HG03442 (cell line): ENCODE measurements at regions not wholly inside any gene's neighbourhood (a gene's known extent, or its start where the extent isn't known, plus 50 kb on each side); places are given as distances from the start of the nearest gene placed in this dataset.
"Not testable (repeated sequence)": the region's sequence is repeated elsewhere in the genome, so short reads cannot be mapped to it uniquely, and the experiment has no call there.

Experiments
- ATAC-seq: cut with Tn5 transposase; IDR thresholded peaks from one replicate; pipeline ENCODE4 v1.9.1; 2021; ENCODE audit warnings: mild to moderate bottlenecking, moderate library complexity; ENCODE audit not compliant: unreplicated experiment

DNA sequence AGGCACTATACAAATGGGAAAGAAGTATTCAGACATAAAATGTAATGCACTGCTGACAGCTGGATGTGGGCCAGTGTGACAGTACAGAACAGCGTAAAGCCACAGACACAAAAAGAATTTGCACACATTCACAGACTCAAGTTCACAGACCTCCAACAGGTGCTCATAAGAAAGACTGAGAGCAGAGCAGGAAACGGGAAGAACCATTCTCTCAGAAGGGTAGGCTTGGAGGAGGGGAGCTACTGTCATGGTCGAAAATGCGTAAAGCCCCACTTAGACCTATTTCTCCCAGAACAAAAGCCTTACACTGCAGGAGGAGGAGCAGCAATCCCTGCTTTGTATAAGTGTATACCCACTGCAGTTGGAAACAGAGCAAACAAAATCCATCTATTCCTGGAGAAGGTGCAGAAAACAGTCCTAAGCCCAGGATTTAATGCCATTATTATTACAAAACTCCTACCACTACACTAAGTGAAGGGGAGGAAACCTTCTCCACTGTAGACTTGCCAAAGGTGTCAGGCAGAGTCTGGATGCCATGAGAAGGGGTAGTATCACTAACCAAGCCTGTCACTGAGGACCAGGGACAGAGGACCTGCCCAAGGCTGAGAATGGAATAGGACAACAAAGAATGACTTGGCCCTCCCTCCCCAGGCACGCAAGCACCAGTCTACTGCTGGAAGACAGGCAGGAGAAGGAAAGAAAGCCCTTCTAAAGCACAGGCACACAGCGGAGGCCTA is 103.0 kb upstream of the FAM25C start:
- ATAC-seq: not testable (repeated sequence)

DNA sequence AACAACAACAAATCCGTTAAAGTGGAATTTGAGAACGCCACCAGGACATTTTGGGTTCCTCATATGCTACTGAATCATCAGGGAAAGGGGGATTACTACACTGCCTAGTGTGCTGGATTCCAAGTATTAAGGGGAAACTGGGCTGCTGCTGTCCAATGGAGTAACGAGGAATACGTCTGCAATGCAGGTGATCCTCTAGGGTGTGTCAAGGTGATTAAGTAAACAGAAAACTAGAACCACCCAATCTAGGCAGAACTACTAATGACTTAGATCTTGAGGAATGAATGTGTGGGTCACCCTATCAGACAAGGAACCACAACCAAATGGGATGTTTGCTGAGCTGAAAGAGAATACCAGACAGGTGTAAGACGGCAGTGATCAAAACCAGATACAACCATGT is 99.3 kb upstream of the FAM25C start:
- not testable (repeated sequence) for ATAC-seq

GRCh38 chr10:48090706-48091105 is 91.1 kb upstream of the FAM25C start:
- ATAC-seq: not testable (repeated sequence)

- not testable (repeated sequence) for ATAC-seq
Observed at GRCh38 chr10:48088087-48088486, 88.5 kb upstream of the FAM25C start.

GRCh38 chr10:48084446-48084845 is 84.9 kb upstream of the FAM25C start:
- ATAC-seq: not testable (repeated sequence)

DNA sequence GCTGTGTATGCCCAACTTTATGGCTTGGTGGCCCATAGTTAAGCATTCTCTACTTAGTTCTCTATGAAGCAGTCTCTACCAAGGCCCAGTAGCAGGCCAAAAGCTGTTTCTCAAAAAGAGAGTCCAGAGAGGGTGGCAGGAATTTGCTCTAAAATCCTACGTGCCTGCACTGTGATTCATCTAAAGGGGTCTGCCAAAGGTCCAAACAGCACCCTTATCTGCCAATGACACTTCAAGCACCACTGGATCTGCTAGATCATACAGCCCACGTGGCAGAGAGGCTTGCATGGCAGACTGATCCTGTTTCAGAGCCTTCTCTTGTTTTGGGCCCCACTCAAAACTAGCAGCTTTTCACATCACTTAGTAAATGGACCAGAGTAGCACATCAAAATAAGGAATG is 71.6 kb upstream of the FAM25C start:
- ATAC-seq: not testable (repeated sequence)

DNA sequence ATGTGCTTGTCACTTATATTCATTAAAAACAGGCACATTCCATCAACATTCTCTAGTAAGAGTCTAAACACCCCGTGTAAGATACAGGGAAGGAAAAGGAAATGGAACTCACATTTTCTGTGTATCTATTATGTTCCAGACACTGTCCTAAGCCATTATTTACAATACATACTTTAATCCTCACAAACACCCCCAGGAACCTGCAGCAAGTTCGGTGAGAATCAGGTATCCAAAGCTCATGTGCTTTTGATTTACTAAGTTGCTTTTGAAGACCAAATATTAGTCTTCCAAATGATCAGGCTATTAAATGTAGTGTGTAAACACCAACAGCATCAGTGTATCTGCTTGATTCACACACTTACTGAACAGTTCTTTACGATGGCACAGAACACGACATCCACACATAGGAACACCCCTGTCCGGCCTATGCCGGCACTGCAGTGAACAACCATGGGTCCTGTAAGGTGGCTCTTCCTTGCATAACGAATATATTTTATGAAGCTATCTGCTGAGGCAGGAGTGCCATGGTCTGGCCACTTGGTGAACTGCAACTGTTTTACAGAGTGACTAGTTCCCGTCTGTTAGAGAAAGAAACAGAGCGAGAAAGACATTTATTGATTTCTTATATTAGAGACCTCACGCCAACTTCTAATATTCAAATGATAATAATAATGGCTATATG is 64.5 kb upstream of the FAM25C start:
- peak; percentile 91 for ATAC-seq

DNA sequence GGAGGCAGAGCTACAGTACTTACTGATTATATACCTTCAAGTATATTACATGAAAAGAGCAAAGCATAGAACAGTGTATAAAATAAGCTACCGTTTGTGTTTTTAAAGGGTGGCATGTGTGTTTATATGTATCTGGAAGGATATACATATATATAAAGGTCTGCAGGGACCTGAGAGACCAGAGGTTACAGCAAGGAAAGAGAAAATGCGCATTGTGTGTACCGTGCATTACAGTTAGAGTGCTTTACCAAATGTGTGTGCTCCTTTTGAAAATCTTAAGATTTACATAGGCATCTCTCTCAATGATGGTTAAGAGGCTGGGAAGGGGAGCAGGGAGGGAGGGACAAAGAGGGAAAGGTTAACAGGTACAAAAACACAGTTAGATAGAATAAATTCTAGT is 55.8 kb upstream of the FAM25C start:
- ATAC-seq: not testable (repeated sequence)
